ENCODE measurements at regions not wholly inside any gene's neighbourhood (a gene's known extent, or its start where the extent isn't known, plus 50 kb on each side); places are given as distances from the start of the nearest gene placed in this dataset.

- Histone ChIP-seq H3K9ac (peak overlapping the region; percentile 32; the same call in 1 of the 2 replicates), H4K20me1 (ENCODE audit: insufficient read depth) (no peaks in the 10 kb centered on the region), H3K27me3 (replicated peaks; ENCODE audit: insufficient read depth) (no peaks in the 10 kb centered on the region; the same call in none of the 2 replicates), H3K4me1 (ENCODE audit: insufficient read depth) (peaks cover 34% of the 10 kb centered on the region), H3K79me2 (ENCODE audit: insufficient read depth) (no peaks in the 10 kb centered on the region), H3K9me2 (ENCODE audit: insufficient read depth) (no peaks in the 10 kb centered on the region), H3F3A (ENCODE audit: insufficient read depth) (peaks cover 19% of the 10 kb centered on the region), H3K4me3 (no peak overlapping the region), H2AFZ (no peak overlapping the region), H3K36me3 (ENCODE audit: low read depth) (no peaks in the 10 kb centered on the region), H3K9me3 (ENCODE audit: low read depth) (no peaks in the 10 kb centered on the region), H3K27ac (peak overlapping the region; percentile 67), H3K4me2 (ENCODE audit: unreplicated experiment) (peak overlapping the region; percentile 33)
- WGBS, 2 experiments (ENCODE audit: low coverage in 1 of 2, low lambda C conversion rate in 2 of 2, missing lambda C conversion rate in 2 of 2): 45 to 47% methylated on average over 2 of the region's 2 CpGs
- peak; percentile 12 for DNase-seq
- in situ Hi-C loops (cut with MboI): no loop called here
- TF ChIP-seq EZH2phosphoT487 (IDR thresholded peaks at IDR 0.05; ENCODE audit: insufficient read depth, low read depth) (no peak), EZH2 (IDR thresholded peaks at IDR 0.05; ENCODE audit: insufficient read depth, poor library complexity, severe bottlenecking) (no peak)
Observed at GRCh38 chr11:113553915-113554314, 78.7 kb upstream of the DRD2 start.

- no peak overlapping the region for H3K4me3 ChIP-seq
- TF ChIP-seq EZH2 (IDR thresholded peaks at IDR 0.05; ENCODE audit: insufficient read depth, poor library complexity, severe bottlenecking) (no peak), EZH2phosphoT487 (IDR thresholded peaks at IDR 0.05; ENCODE audit: insufficient read depth, low read depth) (no peak)
- H3K9me3 ChIP-seq (ENCODE audit: low read depth): no peaks in the 10 kb centered on the region
- 1 to 2% methylated on average over 8 of the region's 8 CpGs for WGBS, 2 experiments (ENCODE audit: low coverage in 1 of 2, low lambda C conversion rate in 2 of 2, missing lambda C conversion rate in 2 of 2)
- H3K4me1 ChIP-seq (ENCODE audit: insufficient read depth): peaks cover 34% of the 10 kb centered on the region
- H3K9ac ChIP-seq: peak overlapping the region; percentile 40
- H3K27me3 ChIP-seq (replicated peaks; ENCODE audit: insufficient read depth): no peaks in the 10 kb centered on the region; the same call in none of the 2 replicates
- H3K9me2 ChIP-seq (ENCODE audit: insufficient read depth): no peaks in the 10 kb centered on the region
- DNase-seq: peak; percentile 98
- H4K20me1 ChIP-seq (ENCODE audit: insufficient read depth): no peaks in the 10 kb centered on the region
- no peak overlapping the region for H2AFZ ChIP-seq
- no peaks in the 10 kb centered on the region for H3K79me2 ChIP-seq (ENCODE audit: insufficient read depth)
- H3K27ac ChIP-seq: peak overlapping the region; percentile 69
- H3F3A ChIP-seq (ENCODE audit: insufficient read depth): peaks cover 19% of the 10 kb centered on the region
- H3K36me3 ChIP-seq (ENCODE audit: low read depth): no peaks in the 10 kb centered on the region
- in situ Hi-C loops (cut with MboI): no loop called here
- peak overlapping the region; percentile 65 for H3K4me2 ChIP-seq (ENCODE audit: unreplicated experiment)
Observed at GRCh38 chr11:113553235-113553634, 78.0 kb upstream of the DRD2 start.

GRCh38 chr11:113552271-113552670, 77.1 kb upstream of the DRD2 start:
- H3K27me3 ChIP-seq (replicated peaks; ENCODE audit: insufficient read depth): no peaks in the 10 kb centered on the region; the same call in 1 of the 2 replicates
- H3K36me3 ChIP-seq (ENCODE audit: low read depth): no peaks in the 10 kb centered on the region
- no peak overlapping the region for H3K27ac ChIP-seq
- no peaks in the 10 kb centered on the region for H3K79me2 ChIP-seq (ENCODE audit: insufficient read depth)
- peak overlapping the region; percentile 65 for H3K4me2 ChIP-seq (ENCODE audit: unreplicated experiment)
- no peak overlapping the region for H3K9ac ChIP-seq
- no peaks in the 10 kb centered on the region for H3K9me2 ChIP-seq (ENCODE audit: insufficient read depth)
- peaks cover 40% of the 10 kb centered on the region for H3K4me1 ChIP-seq (ENCODE audit: insufficient read depth)
- H3K4me3 ChIP-seq: no peak overlapping the region
- no peak for DNase-seq
- in situ Hi-C loops (cut with MboI): no loop called here
- H4K20me1 ChIP-seq (ENCODE audit: insufficient read depth): no peaks in the 10 kb centered on the region
- H2AFZ ChIP-seq: no peak overlapping the region
- WGBS, 2 experiments (ENCODE audit: low coverage in 1 of 2, low lambda C conversion rate in 2 of 2, missing lambda C conversion rate in 2 of 2): 96 to 98% methylated on average over 2 of the region's 2 CpGs
- TF ChIP-seq EZH2phosphoT487 (IDR thresholded peaks at IDR 0.05; ENCODE audit: insufficient read depth, low read depth) (no peak), EZH2 (IDR thresholded peaks at IDR 0.05; ENCODE audit: insufficient read depth, poor library complexity, severe bottlenecking) (no peak)
- no peaks in the 10 kb centered on the region for H3K9me3 ChIP-seq (ENCODE audit: low read depth)
- peaks cover 19% of the 10 kb centered on the region for H3F3A ChIP-seq (ENCODE audit: insufficient read depth)

GRCh38 chr11:113551645-113552044, 76.4 kb upstream of the DRD2 start:
- in situ Hi-C loops (cut with MboI): no loop called here
- H3K9me2 ChIP-seq (ENCODE audit: insufficient read depth): no peaks in the 10 kb centered on the region
- H2AFZ ChIP-seq: no peak overlapping the region
- TF ChIP-seq EZH2phosphoT487 (IDR thresholded peaks at IDR 0.05; ENCODE audit: insufficient read depth, low read depth): no peak
- no peak for TF ChIP-seq EZH2 (IDR thresholded peaks at IDR 0.05; ENCODE audit: insufficient read depth, poor library complexity, severe bottlenecking)
- no peaks in the 10 kb centered on the region for H4K20me1 ChIP-seq (ENCODE audit: insufficient read depth)
- H3K4me2 ChIP-seq (ENCODE audit: unreplicated experiment): no peak overlapping the region
- H3K4me1 ChIP-seq (ENCODE audit: insufficient read depth): peaks cover 46% of the 10 kb centered on the region
- WGBS, 2 experiments (ENCODE audit: low coverage in 1 of 2, low lambda C conversion rate in 2 of 2, missing lambda C conversion rate in 2 of 2): 95 to 96% methylated on average over 4 of the region's 4 CpGs
- no peaks in the 10 kb centered on the region; the same call in 1 of the 2 replicates for H3K27me3 ChIP-seq (replicated peaks; ENCODE audit: insufficient read depth)
- DNase-seq: no peak
- no peak overlapping the region for H3K27ac ChIP-seq
- H3K4me3 ChIP-seq: no peak overlapping the region
- peaks cover 24% of the 10 kb centered on the region for H3F3A ChIP-seq (ENCODE audit: insufficient read depth)
- H3K79me2 ChIP-seq (ENCODE audit: insufficient read depth): no peaks in the 10 kb centered on the region
- no peaks in the 10 kb centered on the region for H3K9me3 ChIP-seq (ENCODE audit: low read depth)
- H3K9ac ChIP-seq: no peak overlapping the region
- H3K36me3 ChIP-seq (ENCODE audit: low read depth): no peaks in the 10 kb centered on the region

Data from GM23248 (cell line).